ENCODE measurements at regions not wholly inside any gene's neighbourhood (a gene's known extent, or its start where the extent isn't known, plus 50 kb on each side); places are given as distances from the start of the nearest gene placed in this dataset.
"Not testable (repeated sequence)": the region's sequence is repeated elsewhere in the genome, so short reads cannot be mapped to it uniquely, and the experiment has no call there.

DNA sequence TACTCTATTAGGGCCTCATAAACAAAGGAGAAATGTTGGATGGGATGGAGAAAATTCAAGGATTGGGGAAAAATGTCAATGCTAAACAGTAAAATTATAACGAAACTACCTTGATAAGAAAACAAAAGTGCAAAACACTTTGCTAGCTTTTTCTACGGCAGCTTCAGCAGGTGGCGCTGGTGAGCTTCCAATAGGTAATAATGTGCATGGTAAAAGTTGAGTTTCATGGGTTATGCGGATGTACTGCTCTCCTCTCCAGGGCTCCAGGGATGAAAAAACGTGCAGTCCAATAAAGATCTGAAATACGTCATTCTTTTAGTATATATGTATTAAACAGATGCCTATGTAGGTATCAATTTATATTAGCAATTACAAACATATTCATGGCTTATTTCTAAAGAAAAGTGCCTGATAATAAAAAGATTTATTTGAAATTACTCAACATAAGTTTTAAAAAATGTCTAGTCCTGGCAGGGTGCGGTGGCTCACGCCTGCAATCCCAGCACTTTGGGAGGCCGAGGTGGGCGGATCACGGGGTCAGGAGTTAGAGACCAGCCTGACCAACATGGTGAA, 239.6 kb downstream of the GRXCR1 start:
- no peak for TF ChIP-seq FOXM1 (IDR thresholded peaks at IDR 0.05; ENCODE audit: borderline replicate concordance)
- TF ChIP-seq SUZ12 (IDR thresholded peaks at IDR 0.05) = no peak
- peak; percentile 58 for DNase-seq (ENCODE audit: extremely low spot score)
- ChIA-PET POLR2A (no interaction called here), CTCF (interaction anchor here (0.6 to 1.2 kb wide), 3 partner anchors 9 to 1452 kb away, joined by 3 read pairs; no protein-coding TSS in a partner anchor)

DNA sequence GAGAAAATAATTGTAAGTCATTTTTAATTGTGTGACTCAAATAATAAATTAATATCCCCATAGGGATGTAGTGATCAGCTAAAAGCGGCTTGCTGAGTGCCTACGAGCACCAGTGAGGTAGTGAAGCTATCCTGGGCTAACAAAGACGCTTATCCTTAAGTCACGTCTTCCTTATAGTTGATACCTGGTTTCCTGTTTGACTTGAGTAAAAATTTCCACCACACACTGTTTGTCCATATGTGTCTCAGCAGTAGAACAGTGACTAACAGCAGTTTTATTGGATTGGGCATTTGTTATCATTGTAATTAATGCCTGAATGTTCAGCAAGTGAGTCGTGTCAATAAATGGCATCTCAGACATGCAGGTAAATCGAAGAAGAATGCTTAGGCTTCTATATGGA, 241.1 kb downstream of the GRXCR1 start:
- DNase-seq (ENCODE audit: extremely low spot score) = no peak
- ChIA-PET CTCF (no interaction called here), POLR2A (no interaction called here)
- TF ChIP-seq LEF1 (IDR thresholded peaks at IDR 0.05; ENCODE audit: borderline replicate concordance) (no peak), CTBP1 (IDR thresholded peaks at IDR 0.05; ENCODE audit: borderline replicate concordance) (no peak), SUZ12 (IDR thresholded peaks at IDR 0.05) (no peak), SP1 (IDR thresholded peaks at IDR 0.05) (no peak), BHLHE40 (IDR thresholded peaks at IDR 0.05; ENCODE audit: borderline replicate concordance) (no peak), HDGF (IDR thresholded peaks at IDR 0.05; ENCODE audit: borderline replicate concordance) (no peak), ZNF384 (IDR thresholded peaks at IDR 0.05) (no peak), FOXK2 (IDR thresholded peaks at IDR 0.05) (no peak), NFRKB (IDR thresholded peaks at IDR 0.05) (no peak), ELF4 (IDR thresholded peaks at IDR 0.05) (no peak)
- TF ChIP-seq, protein P1, sequence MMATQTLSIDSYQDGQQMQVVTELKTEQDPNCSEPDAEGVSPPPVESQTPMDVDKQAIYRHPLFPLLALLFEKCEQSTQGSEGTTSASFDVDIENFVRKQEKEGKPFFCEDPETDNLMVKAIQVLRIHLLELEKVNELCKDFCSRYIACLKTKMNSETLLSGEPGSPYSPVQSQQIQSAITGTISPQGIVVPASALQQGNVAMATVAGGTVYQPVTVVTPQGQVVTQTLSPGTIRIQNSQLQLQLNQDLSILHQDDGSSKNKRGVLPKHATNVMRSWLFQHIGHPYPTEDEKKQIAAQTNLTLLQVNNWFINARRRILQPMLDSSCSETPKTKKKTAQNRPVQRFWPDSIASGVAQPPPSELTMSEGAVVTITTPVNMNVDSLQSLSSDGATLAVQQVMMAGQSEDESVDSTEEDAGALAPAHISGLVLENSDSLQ (IDR thresholded peaks at IDR 0.05) = no peak

DNA sequence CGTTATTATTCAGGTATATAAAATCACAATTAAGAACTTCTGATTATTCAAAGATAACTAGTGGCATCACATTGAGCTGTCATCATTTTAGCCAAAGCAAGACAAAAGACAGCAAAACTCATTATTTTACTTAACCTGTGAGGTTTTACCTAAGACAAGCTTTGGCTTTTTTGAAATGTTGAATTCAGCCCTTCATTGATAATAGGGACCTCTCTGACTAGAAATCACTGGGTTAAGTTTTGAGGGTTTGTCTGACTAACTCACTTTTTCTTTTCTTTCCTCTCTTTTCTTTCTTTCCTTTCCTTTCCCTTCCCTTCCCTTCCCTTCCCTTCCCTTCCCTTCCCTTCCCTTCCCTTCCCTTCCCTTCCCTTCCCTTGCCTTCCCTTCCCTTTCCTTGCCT, 244.2 kb downstream of the GRXCR1 start:
- ChIA-PET CTCF (no interaction called here), POLR2A (no interaction called here)
- TF ChIP-seq SUZ12 (IDR thresholded peaks at IDR 0.05) (no peak), L3MBTL2 (conservative IDR thresholded peaks at IDR 0.05) (no peak), CTBP1 (IDR thresholded peaks at IDR 0.05; ENCODE audit: borderline replicate concordance) (no peak), LEF1 (IDR thresholded peaks at IDR 0.05; ENCODE audit: borderline replicate concordance) (no peak), FOXK2 (IDR thresholded peaks at IDR 0.05) (no peak), ARNT (IDR thresholded peaks at IDR 0.05) (no peak), NFRKB (IDR thresholded peaks at IDR 0.05) (no peak), HDGF (IDR thresholded peaks at IDR 0.05; ENCODE audit: borderline replicate concordance) (no peak), ELF4 (IDR thresholded peaks at IDR 0.05) (no peak), FOXA1 (IDR thresholded peaks at IDR 0.05) (no peak), FOXM1 (IDR thresholded peaks at IDR 0.05; ENCODE audit: borderline replicate concordance) (no peak)
- TF ChIP-seq, protein P1 (IDR thresholded peaks at IDR 0.05) = no peak
- no peak for DNase-seq (ENCODE audit: extremely low spot score)

DNA sequence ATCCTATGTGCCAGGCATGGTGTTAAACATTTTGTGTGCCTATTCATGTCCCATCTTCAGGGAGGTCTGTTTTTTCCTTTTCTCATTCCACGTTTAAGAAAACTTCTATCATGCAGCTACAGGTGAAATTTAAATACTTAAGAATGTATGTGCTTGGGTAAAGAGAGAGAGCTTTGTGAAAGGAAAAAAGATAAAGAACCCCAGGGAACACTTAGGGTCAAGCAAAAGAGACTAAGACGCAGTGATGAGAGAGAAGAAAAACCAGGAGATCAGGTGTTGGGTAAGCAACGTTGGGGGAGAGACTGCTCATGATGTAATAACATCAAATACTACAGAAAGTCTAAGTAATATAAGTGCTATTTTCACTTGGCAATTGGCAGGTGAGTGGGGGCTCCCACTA, 253.7 kb downstream of the GRXCR1 start:
- ChIA-PET CTCF (no interaction called here), POLR2A (no interaction called here)
- no peak for DNase-seq (ENCODE audit: extremely low spot score)
- TF ChIP-seq L3MBTL2 (conservative IDR thresholded peaks at IDR 0.05) (no peak), TARDBP (IDR thresholded peaks at IDR 0.05) (no peak), HDGF (IDR thresholded peaks at IDR 0.05; ENCODE audit: borderline replicate concordance) (no peak), ELF4 (IDR thresholded peaks at IDR 0.05) (no peak)
- TF ChIP-seq, protein P1 (IDR thresholded peaks at IDR 0.05) = no peak

DNA sequence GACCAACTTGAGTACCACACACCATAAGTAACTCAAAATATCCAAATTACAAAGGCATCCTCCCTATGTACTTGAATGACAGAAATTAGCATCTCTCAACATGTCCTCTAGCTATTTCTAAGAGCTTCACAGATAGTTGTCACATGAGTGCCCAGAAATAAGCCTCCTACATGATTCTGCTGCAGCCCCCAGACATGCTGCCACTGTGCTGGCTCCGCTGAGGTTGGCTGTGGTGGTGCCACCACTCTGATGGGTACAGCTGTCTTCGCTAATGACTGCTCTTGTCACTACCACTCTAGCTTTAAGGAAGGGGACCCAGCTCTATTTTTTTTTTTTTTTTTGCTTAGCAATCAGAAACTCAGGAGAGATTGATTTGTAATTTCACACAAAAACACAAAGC, 256.0 kb downstream of the GRXCR1 start:
- TF ChIP-seq BHLHE40 (IDR thresholded peaks at IDR 0.05; ENCODE audit: borderline replicate concordance) (no peak), L3MBTL2 (conservative IDR thresholded peaks at IDR 0.05) (no peak), SUZ12 (IDR thresholded peaks at IDR 0.05) (no peak), LEF1 (IDR thresholded peaks at IDR 0.05; ENCODE audit: borderline replicate concordance) (no peak), TARDBP (IDR thresholded peaks at IDR 0.05) (no peak), HDGF (IDR thresholded peaks at IDR 0.05; ENCODE audit: borderline replicate concordance) (no peak), ARNT (IDR thresholded peaks at IDR 0.05) (no peak), FOXM1 (IDR thresholded peaks at IDR 0.05; ENCODE audit: borderline replicate concordance) (no peak), ZNF384 (IDR thresholded peaks at IDR 0.05) (no peak), CTBP1 (IDR thresholded peaks at IDR 0.05; ENCODE audit: borderline replicate concordance) (no peak)
- DNase-seq (ENCODE audit: extremely low spot score) = no peak
- CTCF ChIA-PET = no interaction called here
- POLR2A ChIA-PET = no interaction called here

DNA sequence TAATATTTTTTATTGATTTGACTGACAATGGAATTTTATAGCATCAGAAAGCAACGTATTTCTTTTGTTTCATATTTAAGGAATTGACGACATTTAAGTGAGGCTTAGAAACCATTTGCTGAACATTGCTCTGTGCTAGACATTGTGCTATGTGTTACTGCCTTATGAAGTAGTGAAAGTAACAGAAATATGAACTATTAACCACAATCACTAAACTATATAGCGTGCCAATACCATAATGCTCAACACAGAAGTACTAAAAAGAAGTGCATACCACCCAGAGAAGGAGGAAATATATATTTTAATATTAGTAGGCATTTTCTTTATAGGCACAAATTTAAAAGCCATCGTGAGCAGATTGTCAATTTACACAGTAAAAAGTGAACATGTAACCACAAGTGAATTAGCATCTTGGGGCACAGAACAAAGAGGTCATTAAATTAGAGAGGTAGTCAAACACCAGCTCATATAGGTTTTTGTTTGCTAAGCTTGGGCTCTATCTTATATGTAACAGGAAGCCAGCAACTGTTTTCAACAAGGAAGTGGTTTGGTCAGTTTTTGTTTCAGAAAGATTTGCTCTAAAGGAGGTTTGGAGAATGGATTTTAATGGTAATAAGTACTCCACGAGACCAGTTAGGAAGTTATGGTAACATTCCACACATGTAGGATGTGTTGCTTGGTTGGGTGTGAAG, 270.7 kb downstream of the GRXCR1 start:
- ChIA-PET POLR2A (no interaction called here), CTCF (no interaction called here)
- DNase-seq (ENCODE audit: extremely low spot score) = no peak
- TF ChIP-seq FOXK2 (IDR thresholded peaks at IDR 0.05) = no peak
- no peak for TF ChIP-seq NFRKB (IDR thresholded peaks at IDR 0.05)
- no peak for TF ChIP-seq ZNF384 (IDR thresholded peaks at IDR 0.05)
- TF ChIP-seq FOXA1 (IDR thresholded peaks at IDR 0.05) = no peak
- TF ChIP-seq HDGF (IDR thresholded peaks at IDR 0.05; ENCODE audit: borderline replicate concordance) = no peak

DNA sequence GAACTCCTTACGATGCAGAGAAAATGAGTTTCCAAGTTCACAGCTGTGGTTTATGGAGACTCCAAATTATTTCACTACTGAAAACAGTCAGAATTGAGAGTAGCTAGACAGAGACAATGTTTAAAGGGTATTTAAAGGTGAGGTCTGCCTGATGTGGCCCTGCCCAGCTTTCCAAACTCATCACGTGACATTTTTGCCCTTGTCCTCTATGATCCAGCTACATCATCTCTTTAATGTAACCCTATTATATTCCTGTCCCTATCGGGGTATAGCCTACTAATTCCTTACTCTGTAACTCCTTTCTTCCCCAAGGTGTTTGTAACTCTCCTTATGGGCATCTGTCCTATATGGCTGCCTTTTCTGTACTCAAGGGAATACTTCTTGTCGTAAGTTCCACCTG, 297.2 kb downstream of the GRXCR1 start:
- TF ChIP-seq NFRKB (IDR thresholded peaks at IDR 0.05) = no peak
- TF ChIP-seq BHLHE40 (IDR thresholded peaks at IDR 0.05; ENCODE audit: borderline replicate concordance) = no peak
- no peak for TF ChIP-seq ZNF384 (IDR thresholded peaks at IDR 0.05)
- TF ChIP-seq CTBP1 (IDR thresholded peaks at IDR 0.05; ENCODE audit: borderline replicate concordance) = no peak
- no peak for TF ChIP-seq HDGF (IDR thresholded peaks at IDR 0.05; ENCODE audit: borderline replicate concordance)
- TF ChIP-seq LEF1 (IDR thresholded peaks at IDR 0.05; ENCODE audit: borderline replicate concordance) = no peak
- TF ChIP-seq ELF4 (IDR thresholded peaks at IDR 0.05) = no peak
- TF ChIP-seq L3MBTL2 (conservative IDR thresholded peaks at IDR 0.05) = no peak
- no peak for TF ChIP-seq ARNT (IDR thresholded peaks at IDR 0.05)
- no peak for TF ChIP-seq SP1 (IDR thresholded peaks at IDR 0.05)
- TF ChIP-seq FOXK2 (IDR thresholded peaks at IDR 0.05) = no peak
- no peak for TF ChIP-seq TARDBP (IDR thresholded peaks at IDR 0.05)
- POLR2A ChIA-PET = no interaction called here
- DNase-seq (ENCODE audit: extremely low spot score) = no peak
- CTCF ChIA-PET = no interaction called here

DNA sequence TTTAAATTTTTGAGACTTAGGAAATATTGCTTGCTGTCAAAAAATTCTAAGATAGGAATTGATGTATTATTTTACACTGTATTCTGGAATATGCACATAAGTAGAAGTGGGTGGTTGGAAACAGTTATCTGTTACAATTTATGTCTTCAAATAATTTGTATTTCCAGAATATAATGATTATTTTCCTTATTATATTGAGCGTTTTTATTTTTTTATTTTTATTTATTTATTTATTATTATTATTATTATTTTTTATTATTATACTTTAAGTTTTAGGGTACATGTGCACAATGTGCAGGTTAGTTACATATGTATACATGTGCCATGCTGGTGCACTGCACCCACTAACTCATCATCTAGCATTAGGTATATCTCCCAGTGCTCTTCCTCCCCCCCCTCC, 320.1 kb downstream of the GRXCR1 start:
- POLR2A ChIA-PET; CTCF ChIA-PET; DNase-seq (ENCODE audit: extremely low spot score): not testable (repeated sequence)

Data from HEK293T (cell line).